Type B pancreatic cell (in vitro differentiated cells): ENCODE measurements at regions not wholly inside any gene's neighbourhood (a gene's known extent, or its start where the extent isn't known, plus 50 kb on each side); places are given as distances from the start of the nearest gene placed in this dataset.

Experiments used
- DNase-seq: peaks from one replicate; pipeline ENCODE4 v3.0.0; 2021; ENCODE audit warnings: mixed read lengths; ENCODE audit not compliant: unreplicated experiment; ENCODE audit errors: extremely low spot score
- H3K27ac Mint-ChIP-seq: 2 replicates; pipeline ENCODE4 v1.8.0; 2021; ENCODE audit warnings: mild to moderate bottlenecking, mixed read lengths
- H3K27me3 Mint-ChIP-seq: 2 replicates; pipeline ENCODE4 v1.8.0; 2021; ENCODE audit warnings: mixed read lengths
- H3K36me3 Mint-ChIP-seq: 2 replicates; pipeline ENCODE4 v1.8.0; 2021; ENCODE audit warnings: mixed read lengths
- H3K4me1 Mint-ChIP-seq: one replicate; pipeline ENCODE4 v1.8.0; 2021; ENCODE audit warnings: mixed read lengths; ENCODE audit not compliant: unreplicated experiment
- H3K4me3 Mint-ChIP-seq: 2 replicates; pipeline ENCODE4 v1.8.0; 2021; ENCODE audit warnings: mild to moderate bottlenecking, mixed read lengths
- H3K9me3 Mint-ChIP-seq: 2 replicates; pipeline ENCODE4 v1.8.0; 2021; ENCODE audit warnings: mixed read lengths
- CTCF ChIP-seq: fragments of 200-600 bp; sonication (generic); conservative IDR thresholded peaks from 2 replicates; pipeline ENCODE4 v1.5.0; 2021; ENCODE audit warnings: antibody characterized with exemption, mild to moderate bottlenecking

- no peak for DNase-seq
- no peaks in the 10 kb centered on the region for H3K9me3 Mint-ChIP-seq
- peaks cover 1% of the 10 kb centered on the region for H3K27me3 Mint-ChIP-seq
- no peak overlapping the region for H3K27ac Mint-ChIP-seq
- no peaks in the 10 kb centered on the region for H3K36me3 Mint-ChIP-seq
- no peaks in the 10 kb centered on the region for H3K4me1 Mint-ChIP-seq
- no peak for TF ChIP-seq CTCF
- H3K4me3 Mint-ChIP-seq: no peak overlapping the region
These were observed 135.9 kb downstream of the ITGB8 start for GRCh38 chr7:20466543-20467021.

GRCh38 chr7:20470082-20470481 is 139.4 kb downstream of the ITGB8 start:
- no peak for TF ChIP-seq CTCF
- Mint-ChIP-seq H3K27ac (no peak overlapping the region), H3K4me3 (no peak overlapping the region), H3K27me3 (peaks cover 5% of the 10 kb centered on the region), H3K9me3 (no peaks in the 10 kb centered on the region), H3K4me1 (no peaks in the 10 kb centered on the region), H3K36me3 (no peaks in the 10 kb centered on the region)
- DNase-seq: no peak

- no peaks in the 10 kb centered on the region for H3K36me3 Mint-ChIP-seq
- H3K9me3 Mint-ChIP-seq: no peaks in the 10 kb centered on the region
- TF ChIP-seq CTCF: no peak
- H3K27me3 Mint-ChIP-seq: peaks cover 5% of the 10 kb centered on the region
- no peak overlapping the region for H3K4me3 Mint-ChIP-seq
- no peak overlapping the region for H3K27ac Mint-ChIP-seq
- no peaks in the 10 kb centered on the region for H3K4me1 Mint-ChIP-seq
- no peak for DNase-seq
These were observed 140.0 kb downstream of the ITGB8 start for GRCh38 chr7:20470726-20471125.

GRCh38 chr7:20474249-20474648 is 141.2 kb upstream of the ABCB5 start:
- DNase-seq: no peak
- Mint-ChIP-seq H3K4me3 (no peak overlapping the region), H3K27me3 (peaks cover 5% of the 10 kb centered on the region), H3K27ac (no peak overlapping the region), H3K4me1 (no peaks in the 10 kb centered on the region), H3K9me3 (no peaks in the 10 kb centered on the region), H3K36me3 (no peaks in the 10 kb centered on the region)
- TF ChIP-seq CTCF: no peak

- Mint-ChIP-seq H3K4me3 (no peak overlapping the region), H3K9me3 (no peaks in the 10 kb centered on the region), H3K36me3 (no peaks in the 10 kb centered on the region), H3K27ac (no peak overlapping the region), H3K27me3 (peaks cover 5% of the 10 kb centered on the region), H3K4me1 (no peaks in the 10 kb centered on the region)
- no peak for TF ChIP-seq CTCF
- DNase-seq: no peak
These were observed 139.7 kb upstream of the ABCB5 start for GRCh38 chr7:20475756-20476155.

- H3K36me3 Mint-ChIP-seq: no peaks in the 10 kb centered on the region
- H3K9me3 Mint-ChIP-seq: no peaks in the 10 kb centered on the region
- no peaks in the 10 kb centered on the region for H3K4me1 Mint-ChIP-seq
- no peak for DNase-seq
- no peak overlapping the region for H3K27ac Mint-ChIP-seq
- no peak for TF ChIP-seq CTCF
- H3K27me3 Mint-ChIP-seq: no peaks in the 10 kb centered on the region
- no peak overlapping the region for H3K4me3 Mint-ChIP-seq
These were observed 138.4 kb upstream of the ABCB5 start for GRCh38 chr7:20477067-20477466.
